ENCODE measurements at regions not wholly inside any gene's neighbourhood (a gene's known extent, or its start where the extent isn't known, plus 50 kb on each side); places are given as distances from the start of the nearest gene placed in this dataset.

GRCh38 chr5:10034001-10034400 is 215.7 kb downstream of the ATPSCKMT start (continued):
- TF ChIP-seq REST (IDR thresholded peaks at IDR 0.05) (no peak), FOXA2 (IDR thresholded peaks at IDR 0.05) (no peak), MAX (IDR thresholded peaks at IDR 0.05) (no peak), SP1 (IDR thresholded peaks at IDR 0.05) (no peak), TAF1 (conservative IDR thresholded peaks at IDR 0.05) (no peak), RAD21 (IDR thresholded peaks at IDR 0.05) (no peak), HNF4G (IDR thresholded peaks at IDR 0.05) (no peak), HNF4A (conservative IDR thresholded peaks at IDR 0.05) (no peak)

GRCh38 chr5:10031817-10032216 is 217.9 kb downstream of the ATPSCKMT start:
- no peak overlapping the region for H3K4me3 ChIP-seq (ENCODE audit: low read depth in 1 of 3, low read length in 3 of 3)
- 93% methylated on average over 2 of the region's 2 CpGs for WGBS
- no peaks in the 10 kb centered on the region for H3K36me3 ChIP-seq (ENCODE audit: control insufficient read depth in 4 of 4, insufficient read depth in 3 of 4, low read depth in 1 of 4, low read length in 3 of 4)
- H3K27ac ChIP-seq (ENCODE audit: low read depth in 1 of 2, low read length in 2 of 2) = no peak overlapping the region
- no peak overlapping the region for H3K9ac ChIP-seq (ENCODE audit: low read depth in 1 of 2, low read length in 2 of 2)
- no peak for DNase-seq (ENCODE audit: low spot score)
- H3K9me3 ChIP-seq (ENCODE audit: control insufficient read depth in 4 of 4, low read length in 3 of 4) = no peaks in the 10 kb centered on the region
- no peaks in the 10 kb centered on the region for H3K4me1 ChIP-seq (ENCODE audit: control insufficient read depth in 4 of 4, insufficient read depth in 4 of 4, low read length in 3 of 4)
- H3K27me3 ChIP-seq (ENCODE audit: control insufficient read depth in 4 of 4, insufficient read depth in 4 of 4, low read length in 3 of 4) = no peaks in the 10 kb centered on the region
- TF ChIP-seq SP1 (IDR thresholded peaks at IDR 0.05) (no peak), EGR1 (IDR thresholded peaks at IDR 0.05; ENCODE audit: low read depth in 2 of 2) (no peak), NR2F2 (IDR thresholded peaks at IDR 0.05) (no peak), YY1 (IDR thresholded peaks at IDR 0.05) (no peak), FOXA1 (IDR thresholded peaks at IDR 0.05) (no peak), ATF3 (IDR thresholded peaks at IDR 0.05) (no peak), HNF4A (conservative IDR thresholded peaks at IDR 0.05) (no peak), GABPA (IDR thresholded peaks at IDR 0.05 in 1 of 2, conservative IDR thresholded peaks at IDR 0.05 in 1 of 2) (no peak), FOXA2 (IDR thresholded peaks at IDR 0.05) (no peak), RXRA (IDR thresholded peaks at IDR 0.05) (no peak), CTCF (IDR thresholded peaks at IDR 0.05; ENCODE audit: low read depth, low read length, missing input control) (no peak), MAX (IDR thresholded peaks at IDR 0.05) (no peak)
